Limb (tissue), 2 donors: ENCODE measurements at regions not wholly inside any gene's neighbourhood (a gene's known extent, or its start where the extent isn't known, plus 50 kb on each side); places are given as distances from the start of the nearest gene placed in this dataset.
"Not testable (repeated sequence)": the region's sequence is repeated elsewhere in the genome, so short reads cannot be mapped to it uniquely, and the experiment has no call there.

Experiments
- DNase-seq, 2 donors: peaks; one replicate each; pipeline ENCODE4 v3.0.0-alpha.2; 2016; ENCODE audit errors: extremely low spot score in 2 of 2

GRCh38 chr10:30197186-30197585 lies 137.8 kb upstream of the JCAD start:
- DNase-seq, result no peak

GRCh38 chr10:30196559-30196958 lies 137.2 kb upstream of the JCAD start:
- not testable (repeated sequence) for DNase-seq

GRCh38 chr10:30192846-30193608 lies 133.6 kb upstream of the JCAD start:
- no peak for DNase-seq

- DNase-seq, result no peak
Measured at GRCh38 chr10:30190577-30191552, 131.5 kb upstream of the JCAD start.

- DNase-seq, result no peak
Measured at GRCh38 chr10:30189238-30189580, 129.8 kb upstream of the JCAD start.

GRCh38 chr10:30188556-30189237 lies 129.3 kb upstream of the JCAD start:
- no peak for DNase-seq

- DNase-seq, result no peak
Measured at GRCh38 chr10:30188101-30188500, 128.7 kb upstream of the JCAD start.

- no peak for DNase-seq
Measured at GRCh38 chr10:30187010-30187409, 127.6 kb upstream of the JCAD start.

GRCh38 chr10:30186371-30186875 lies 127.0 kb upstream of the JCAD start:
- DNase-seq, result no peak

- DNase-seq, result no peak
Measured at GRCh38 chr10:30185916-30186315, 126.5 kb upstream of the JCAD start.

GRCh38 chr10:30185341-30185740 lies 126.0 kb upstream of the JCAD start:
- no peak for DNase-seq

- DNase-seq, result no peak
Measured at GRCh38 chr10:30184397-30185033, 125.1 kb upstream of the JCAD start.

GRCh38 chr10:30183055-30183402 lies 123.6 kb upstream of the JCAD start:
- DNase-seq, result no peak

GRCh38 chr10:30182191-30183054 lies 123.0 kb upstream of the JCAD start:
- peak; percentile 62 to 74 for DNase-seq

- DNase-seq, result no peak
Measured at GRCh38 chr10:30178356-30178964, 119.1 kb upstream of the JCAD start.

- no peak for DNase-seq
Measured at GRCh38 chr10:30176776-30177533, 117.6 kb upstream of the JCAD start.

- DNase-seq, result no peak
Measured at GRCh38 chr10:30176182-30176581, 116.8 kb upstream of the JCAD start.

- no peak for DNase-seq
Measured at GRCh38 chr10:30172673-30173072, 113.3 kb upstream of the JCAD start.

GRCh38 chr10:30172091-30172490 lies 112.7 kb upstream of the JCAD start:
- DNase-seq, result no peak
